HepG2 (cell line): ENCODE measurements at regions not wholly inside any gene's neighbourhood (a gene's known extent, or its start where the extent isn't known, plus 50 kb on each side); places are given as distances from the start of the nearest gene placed in this dataset.
"Not testable (repeated sequence)": the region's sequence is repeated elsewhere in the genome, so short reads cannot be mapped to it uniquely, and the experiment has no call there.

Experiments
- ATAC-seq: fragments of 200-7000 bp; cut with Tn5 transposase; 3 replicates; pipeline ENCODE4 v1.9.1; 2020; ENCODE audit warnings: mild to moderate bottlenecking, moderate library complexity
- BruUV-seq: library from RNA; stranded (reverse); fragments of 400-500 nt; replicated peaks from 2 replicates; lab custom pipeline; 2021; lab: Mats Ljungman, UMichigan
- CTCF ChIA-PET: fragments of 300-600 bp; formaldehyde crosslinking; extraction: SDS; loops from one replicate; lab custom pipeline; 2021; ENCODE audit warnings: low total read pairs, inconsistent platforms, low intra/inter-chr PET ratio; lab: Yijun Ruan, JAX
- POLR2A ChIA-PET: fragments of 350-600 bp; sonication (Branson Sonifier 250); formaldehyde crosslinking; loops from one replicate; lab custom pipeline; 2020; ENCODE audit warnings: antibody characterized with exemption, inconsistent platforms; lab: Yijun Ruan, JAX
- DNase-seq: peaks from one replicate; pipeline ENCODE4 v3.0.0-alpha.2; 2015; ENCODE audit warnings: low spot score
- FAIRE-seq: peaks from 3 replicates; lab custom pipeline; 2011; peaks lifted over from hg19 to GRCh38; lab: Jason Lieb, UNC
- H2AFZ ChIP-seq: one replicate; pipeline ENCODE4 v1.6.1; 2011; ENCODE audit warnings: low read length, inconsistent platforms
- H3K27ac ChIP-seq: fragments of 300-600 bp; 3 replicates; pipeline ENCODE4 v1.8.0; 2011; ENCODE audit warnings: mixed run types, mild to moderate bottlenecking, mixed read lengths, low read length, inconsistent platforms; ENCODE audit not compliant: insufficient read depth; ENCODE audit errors: extremely low read length
- H3K27me3 ChIP-seq, 2 experiments: fragments of 200-600 bp in 1 of 2; 2 replicates in 1 of 2; 3 replicates in 1 of 2; pipeline versions ENCODE4 v1.6.0 to v1.8.0; 2011; ENCODE audit warnings: low read length in 2 of 2, mild to moderate bottlenecking in 2 of 2, moderate library complexity in 2 of 2, inconsistent platforms in 1 of 2; ENCODE audit not compliant: insufficient read depth in 2 of 2, control insufficient read depth in 1 of 2
- H3K36me3 ChIP-seq, 2 experiments: fragments of 200-600 bp in 1 of 2; replicated peaks in 1 of 2; 2 replicates in 1 of 2; 3 replicates in 1 of 2; pipeline versions ENCODE4 v1.5.1 to v1.8.0; 2011; ENCODE audit warnings: low read length in 2 of 2, inconsistent platforms in 1 of 2; ENCODE audit not compliant: insufficient read depth in 2 of 2, control insufficient read depth in 1 of 2
- H3K4me1 ChIP-seq: 2 replicates; pipeline ENCODE4 v1.5.1; 2012; ENCODE audit warnings: low read length, inconsistent platforms; ENCODE audit not compliant: insufficient read depth
- H3K4me2 ChIP-seq: 2 replicates; pipeline ENCODE4 v1.6.0; 2011; ENCODE audit warnings: low read depth, low read length, inconsistent platforms
- H3K4me3 ChIP-seq, 3 experiments: fragments of 200-600 bp in 1 of 3; sonication (generic), shearing (Covaris generic) in 1 of 3; replicated peaks in 1 of 3; 2 replicates each; pipeline ENCODE4 v1.5.1; 2011 to 2016; ENCODE audit warnings: low read length in 3 of 3, inconsistent platforms in 2 of 3, low read depth in 2 of 3, mild to moderate bottlenecking in 2 of 3, control low read depth in 1 of 3, mixed read lengths in 1 of 3; ENCODE audit not compliant: insufficient read depth in 1 of 3
- H3K79me2 ChIP-seq: one replicate; pipeline ENCODE4 v1.6.1; 2011; ENCODE audit warnings: low read length, inconsistent platforms; ENCODE audit not compliant: insufficient read depth
- H3K9ac ChIP-seq: 2 replicates; pipeline ENCODE4 v1.6.0; 2011; ENCODE audit warnings: mild to moderate bottlenecking, low read depth, low read length, inconsistent platforms; ENCODE audit not compliant: insufficient read depth
- H3K9me3 ChIP-seq: 2 replicates; pipeline ENCODE4 v1.5.1; 2012; ENCODE audit warnings: mild to moderate bottlenecking, low read length
- H4K20me1 ChIP-seq: 2 replicates; pipeline ENCODE4 v1.6.0; 2011; ENCODE audit warnings: inconsistent platforms, mild to moderate bottlenecking, low read length, moderate library complexity; ENCODE audit not compliant: insufficient read depth
- FOXC1 ChIP-seq: sonication (generic); formaldehyde crosslinking; IDR thresholded peaks from 2 replicates; pipeline ENCODE4 v1.8.0; 2022; ENCODE audit warnings: mild to moderate bottlenecking, missing genetic modification reagents, borderline replicate concordance
- KMT2A ChIP-seq: sonication (generic); formaldehyde crosslinking; IDR thresholded peaks from 2 replicates; pipeline ENCODE4 v1.4.0; 2020; ENCODE audit warnings: missing genetic modification reagents
- TCF12 ChIP-seq, 2 experiments: fragments of 450-650 bp in 1 of 2; sonication (generic) in 1 of 2; formaldehyde crosslinking in 1 of 2; IDR thresholded peaks; 2 replicates each; pipeline versions ENCODE4 v1.6.1 to v1.8.0; 2017 to 2022; ENCODE audit warnings: antibody characterized with exemption in 1 of 2, mild to moderate bottlenecking in 1 of 2, missing genetic modification reagents in 1 of 2, moderate library complexity in 1 of 2
- ZNF550 ChIP-seq: sonication (generic); formaldehyde crosslinking; IDR thresholded peaks from 2 replicates; pipeline ENCODE4 v1.4.0; 2020; ENCODE audit warnings: mild to moderate bottlenecking, missing genetic modification reagents, borderline replicate concordance
- WGBS: methylation state at CpG from one replicate; pipeline ENCODE4 v1.1.6; 2017; ENCODE audit warnings: low lambda C conversion rate; 5-methylcytosine and 5-hydroxymethylcytosine counted together
- in situ Hi-C: cut with HindIII; loops from 2 replicates; pipeline ENCODE4 v1.10.0; 2017; ENCODE audit warnings: low pct_unique_long_range_greater_than_20kb; ENCODE audit not compliant: extremely low pct_ligation_motif_present
- intact Hi-C: fragments of 100-400 bp; cut with micrococcal nuclease; formaldehyde crosslinking; loops from one replicate; pipeline ENCODE4 v1.10.0; 2022; ENCODE audit not compliant: unreplicated experiment

DNA sequence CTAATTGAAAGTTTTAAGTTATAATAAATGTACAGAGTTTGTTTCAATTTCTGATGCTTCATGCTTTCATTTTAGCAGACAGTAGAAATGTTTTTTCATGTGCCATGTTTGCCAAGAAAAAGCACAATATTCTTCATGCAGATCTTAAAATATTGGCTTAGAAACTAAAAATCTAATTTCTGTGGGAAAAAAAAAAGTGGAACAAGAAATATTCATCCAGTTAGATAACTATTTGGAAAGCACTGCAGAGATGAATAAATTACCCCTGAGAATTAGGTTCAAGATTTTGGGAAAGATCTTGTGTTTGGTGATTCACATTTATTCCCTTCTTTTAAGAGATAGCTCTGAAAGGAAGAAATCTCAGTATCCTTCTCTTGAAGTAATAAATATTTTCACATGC, 912.5 kb downstream of the C4orf33 start:
- Histone ChIP-seq H3K27me3 (no peaks in the 10 kb centered on the region), H4K20me1 (no peaks in the 10 kb centered on the region), H3K4me1 (no peaks in the 10 kb centered on the region), H3K27ac (no peak overlapping the region), H3K9ac (no peak overlapping the region), H3K9me3 (no peaks in the 10 kb centered on the region), H3K4me3 (no peak overlapping the region), H3K79me2 (no peaks in the 10 kb centered on the region), H3K4me2 (no peak overlapping the region), H2AFZ (no peak overlapping the region), H3K36me3 (no peaks in the 10 kb centered on the region)
- no peak for ATAC-seq
- intact Hi-C loops (no loop called here), in situ Hi-C loops (no loop called here)
- CTCF ChIA-PET = no interaction called here
- no peak for DNase-seq
- TF ChIP-seq FOXC1 (CRISPR knock-in tag) (no peak), KMT2A (CRISPR knock-in tag) (no peak)
- FAIRE-seq = no peak
- POLR2A ChIA-PET = no interaction called here
- BruUV-seq = no TSS peak

DNA sequence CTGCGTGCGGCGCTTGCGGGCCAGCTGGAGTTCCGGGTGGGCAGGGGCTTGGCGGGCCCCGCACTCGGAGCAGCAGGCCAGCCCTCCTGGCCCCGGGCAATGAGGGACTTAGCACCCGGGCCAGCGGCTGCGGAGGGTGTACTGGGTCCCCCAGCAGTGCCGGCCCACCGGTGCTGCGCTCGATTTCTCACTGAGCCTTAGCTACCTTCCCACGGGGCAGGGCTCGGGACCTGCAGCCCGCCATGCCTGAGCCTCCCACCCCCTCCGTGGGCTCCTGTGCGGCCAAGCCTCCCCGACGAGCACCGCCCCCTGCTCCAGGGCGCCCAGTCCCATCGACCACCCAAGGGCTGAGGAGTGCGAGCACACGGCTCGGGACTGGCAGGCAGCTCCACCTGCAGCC, 916.9 kb downstream of the C4orf33 start:
- H3K79me2 ChIP-seq, BruUV-seq, H3K36me3 ChIP-seq, intact Hi-C loops, H3K27ac ChIP-seq, DNase-seq, H3K4me2 ChIP-seq, H3K4me1 ChIP-seq, H3K9ac ChIP-seq, FAIRE-seq, H3K4me3 ChIP-seq, H3K27me3 ChIP-seq, H2AFZ ChIP-seq, H3K9me3 ChIP-seq, CTCF ChIA-PET, H4K20me1 ChIP-seq, POLR2A ChIA-PET, in situ Hi-C loops, ATAC-seq: not testable (repeated sequence)
- no CpG with 5 or more reads among the region's 29 CpGs for WGBS

DNA sequence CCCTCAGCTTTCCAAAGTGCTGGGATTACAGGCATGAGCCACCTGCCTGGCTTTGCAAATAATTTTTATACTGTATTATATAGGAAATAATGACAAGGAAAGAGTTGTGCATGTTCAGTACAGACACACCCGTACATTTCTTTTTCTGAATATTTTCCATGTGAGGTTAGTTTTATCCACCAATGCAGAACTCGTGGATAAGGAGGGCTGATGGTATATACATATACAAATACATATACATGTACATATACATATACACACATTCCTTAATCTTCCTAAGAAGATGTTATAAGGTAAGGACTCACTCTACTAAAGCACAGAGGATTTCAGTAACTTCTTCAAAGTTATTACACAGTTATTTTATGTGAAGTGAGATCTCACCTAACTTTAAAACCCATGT, 925.8 kb downstream of the C4orf33 start:
- no peaks in the 10 kb centered on the region for H3K27me3 ChIP-seq
- no peak overlapping the region for H3K27ac ChIP-seq
- no peak for FAIRE-seq
- no peak for ATAC-seq
- ChIA-PET POLR2A (no interaction called here), CTCF (no interaction called here)
- 20% methylated on average over 2 of the region's 2 CpGs for WGBS
- no peaks in the 10 kb centered on the region for H3K4me1 ChIP-seq
- no TSS peak for BruUV-seq
- in situ Hi-C loops (no loop called here), intact Hi-C loops (no loop called here)
- H2AFZ ChIP-seq = no peak overlapping the region
- H3K79me2 ChIP-seq = no peaks in the 10 kb centered on the region
- H3K36me3 ChIP-seq = no peaks in the 10 kb centered on the region
- H3K9ac ChIP-seq = no peak overlapping the region
- H4K20me1 ChIP-seq = no peaks in the 10 kb centered on the region
- DNase-seq = no peak
- H3K9me3 ChIP-seq = no peaks in the 10 kb centered on the region
- no peak overlapping the region for H3K4me2 ChIP-seq
- TF ChIP-seq TCF12 (IDR thresholded peaks at IDR 0.05) (no peak), TCF12 (CRISPR knock-in tag; IDR thresholded peaks at IDR 0.05) (no peak), ZNF550 (CRISPR knock-in tag) (no peak)
- H3K4me3 ChIP-seq = no peak overlapping the region
